HT-29 (cell line): ENCODE measurements at regions not wholly inside any gene's neighbourhood (a gene's known extent, or its start where the extent isn't known, plus 50 kb on each side); places are given as distances from the start of the nearest gene placed in this dataset.

Source experiments
- DNase-seq: peaks from one replicate; pipeline ENCODE4 v3.0.0-alpha.2; 2015; ENCODE audit warnings: low spot score

GRCh38 chr4:107252571-107252970 lies 216.5 kb upstream of the DKK2 start:
- DNase-seq = no peak

GRCh38 chr4:107248571-107248970 lies 212.5 kb upstream of the DKK2 start:
- DNase-seq = no peak

- no peak for DNase-seq
Measured at GRCh38 chr4:107247738-107248137, 211.6 kb upstream of the DKK2 start.

GRCh38 chr4:107246761-107247160 lies 210.6 kb upstream of the DKK2 start:
- no peak for DNase-seq

- no peak for DNase-seq
Measured at GRCh38 chr4:107243141-107243781, 207.1 kb upstream of the DKK2 start.

GRCh38 chr4:107220976-107221375 lies 184.9 kb upstream of the DKK2 start:
- no peak for DNase-seq

- no peak for DNase-seq
Measured at GRCh38 chr4:107219681-107220080, 183.6 kb upstream of the DKK2 start.

- no peak for DNase-seq
Measured at GRCh38 chr4:107216379-107216778, 180.3 kb upstream of the DKK2 start.

- no peak for DNase-seq
Measured at GRCh38 chr4:107215222-107215621, 179.1 kb upstream of the DKK2 start.

GRCh38 chr4:107213880-107214279 lies 177.8 kb upstream of the DKK2 start:
- no peak for DNase-seq

GRCh38 chr4:107213410-107213809 lies 177.3 kb upstream of the DKK2 start:
- no peak for DNase-seq

GRCh38 chr4:107212565-107212964 lies 176.5 kb upstream of the DKK2 start:
- DNase-seq = no peak

- DNase-seq = no peak
Measured at GRCh38 chr4:107210450-107211239, 174.5 kb upstream of the DKK2 start.

GRCh38 chr4:107203733-107204132 lies 167.6 kb upstream of the DKK2 start:
- no peak for DNase-seq

GRCh38 chr4:107202744-107203143 lies 166.6 kb upstream of the DKK2 start:
- no peak for DNase-seq

GRCh38 chr4:107197121-107197520 lies 161.0 kb upstream of the DKK2 start:
- no peak for DNase-seq

- peak; percentile 8 for DNase-seq
Measured at GRCh38 chr4:107196312-107196711, 160.2 kb upstream of the DKK2 start.

- no peak for DNase-seq
Measured at GRCh38 chr4:107194005-107194404, 157.9 kb upstream of the DKK2 start.

GRCh38 chr4:107192601-107193000 lies 156.5 kb upstream of the DKK2 start:
- DNase-seq = no peak

GRCh38 chr4:107187091-107187490 lies 151.0 kb upstream of the DKK2 start:
- no peak for DNase-seq

GRCh38 chr4:107183155-107183774 lies 147.2 kb upstream of the DKK2 start:
- peak; percentile 52 for DNase-seq

GRCh38 chr4:107182347-107182746 lies 146.2 kb upstream of the DKK2 start:
- no peak for DNase-seq
